SK-MEL-5 (cell line): ENCODE measurements at regions not wholly inside any gene's neighbourhood (a gene's known extent, or its start where the extent isn't known, plus 50 kb on each side); places are given as distances from the start of the nearest gene placed in this dataset.

Experiments
- DNase-seq: peaks from one replicate; pipeline ENCODE4 v3.0.0-alpha.2; 2016; ENCODE audit warnings: low read depth, low spot score
- in situ Hi-C: cut with HindIII; loops from 2 replicates; pipeline ENCODE4 v1.10.0; 2016; ENCODE audit warnings: low sequenced_read_pairs, high pct_unique_total_duplicates, low pct_unique_long_range_greater_than_20kb

- in situ Hi-C loops, result no loop called here
- DNase-seq, result no peak
These were observed 507.3 kb downstream of the ISL1 start for GRCh38 chr5:51890435-51891116.

- no peak for DNase-seq
- in situ Hi-C loops, result no loop called here
These were observed 509.4 kb downstream of the ISL1 start for GRCh38 chr5:51892680-51893079.

- DNase-seq, result no peak
- in situ Hi-C loops, result no loop called here
These were observed 512.6 kb downstream of the ISL1 start for GRCh38 chr5:51895834-51896233.

GRCh38 chr5:51902512-51902911, 519.3 kb downstream of the ISL1 start:
- in situ Hi-C loops, result no loop called here
- no peak for DNase-seq

- DNase-seq, result no peak
- in situ Hi-C loops, result no loop called here
These were observed 525.0 kb downstream of the ISL1 start for GRCh38 chr5:51908215-51908614.

DNA sequence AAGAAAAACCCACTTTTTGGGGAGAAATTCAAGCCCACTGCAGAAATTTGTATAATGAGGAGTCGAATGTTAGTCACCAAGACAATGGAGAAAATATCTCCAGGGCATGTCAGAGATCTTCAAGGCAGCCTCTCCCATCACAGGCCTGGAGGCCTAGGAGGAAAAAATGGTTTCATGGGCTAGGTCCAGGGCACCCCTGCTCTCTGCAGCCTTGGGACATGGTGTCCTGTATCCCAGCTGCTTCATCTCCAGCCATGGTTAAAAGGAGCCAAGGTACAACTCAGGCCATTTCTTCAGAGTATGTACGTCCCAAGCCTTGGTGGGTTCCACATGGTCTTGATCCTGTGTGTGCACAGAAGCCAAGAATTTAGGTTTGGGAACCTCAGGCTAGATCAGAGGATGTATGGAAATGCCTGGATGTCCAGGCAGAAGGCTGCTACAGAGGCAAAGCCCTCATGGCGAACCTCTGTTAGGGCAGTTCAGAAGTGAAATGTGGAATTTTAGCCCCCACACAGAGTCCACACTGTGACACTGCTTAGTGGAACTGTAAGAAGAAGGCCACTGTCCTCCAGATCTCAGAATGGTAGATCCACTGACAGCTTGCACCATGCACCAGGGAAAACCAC, 561.4 kb downstream of the ISL1 start:
- no peak for DNase-seq
- in situ Hi-C loops, result no loop called here

- in situ Hi-C loops, result no loop called here
- no peak for DNase-seq
These were observed 575.2 kb downstream of the ISL1 start for GRCh38 chr5:51958473-51958872.

- in situ Hi-C loops, result no loop called here
- peak; percentile 63 for DNase-seq
These were observed 577.4 kb downstream of the ISL1 start for GRCh38 chr5:51960617-51961121.

DNA sequence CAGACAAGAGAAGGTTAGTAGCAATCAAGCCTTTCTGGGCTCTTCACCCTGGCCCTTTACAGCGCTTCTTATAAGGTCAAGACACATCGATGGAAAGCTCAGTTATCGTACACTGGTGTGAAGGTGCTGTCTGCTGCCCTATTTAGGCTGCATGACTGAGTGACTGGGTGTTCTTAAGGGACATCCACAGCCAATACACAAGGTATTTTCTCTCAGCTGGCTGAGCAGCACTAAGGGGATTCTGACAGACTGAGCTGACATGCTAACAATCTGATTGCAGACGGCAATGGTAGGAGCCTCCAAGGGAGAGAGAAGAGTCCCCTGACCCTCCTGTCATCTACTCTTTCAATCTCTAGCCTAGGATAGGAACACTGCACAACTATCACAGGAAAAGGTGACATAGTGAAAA, 577.9 kb downstream of the ISL1 start:
- in situ Hi-C loops, result no loop called here
- DNase-seq, result no peak

DNA sequence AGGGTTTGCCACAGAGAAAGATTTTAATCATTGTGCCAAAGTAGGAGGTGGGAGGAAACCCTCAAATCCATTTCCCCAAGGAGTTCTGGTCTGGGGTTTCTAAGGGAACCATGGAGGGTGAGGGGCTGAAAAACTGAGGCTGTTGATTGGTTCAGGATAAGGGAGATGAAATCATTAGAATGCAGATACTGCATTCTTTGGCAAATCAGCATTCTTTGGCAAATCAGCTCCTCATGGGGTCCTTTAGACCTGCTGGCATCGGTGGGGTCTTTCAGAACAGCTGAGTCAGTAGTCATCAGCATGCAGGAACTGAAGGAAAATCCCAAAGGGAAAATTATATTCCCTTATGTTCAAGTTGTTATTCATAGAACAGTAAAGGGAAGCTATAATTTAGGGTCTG, 585.5 kb downstream of the ISL1 start:
- in situ Hi-C loops, result no loop called here
- no peak for DNase-seq

- in situ Hi-C loops, result no loop called here
- DNase-seq, result no peak
These were observed 591.6 kb downstream of the ISL1 start for GRCh38 chr5:51974834-51975233.

DNA sequence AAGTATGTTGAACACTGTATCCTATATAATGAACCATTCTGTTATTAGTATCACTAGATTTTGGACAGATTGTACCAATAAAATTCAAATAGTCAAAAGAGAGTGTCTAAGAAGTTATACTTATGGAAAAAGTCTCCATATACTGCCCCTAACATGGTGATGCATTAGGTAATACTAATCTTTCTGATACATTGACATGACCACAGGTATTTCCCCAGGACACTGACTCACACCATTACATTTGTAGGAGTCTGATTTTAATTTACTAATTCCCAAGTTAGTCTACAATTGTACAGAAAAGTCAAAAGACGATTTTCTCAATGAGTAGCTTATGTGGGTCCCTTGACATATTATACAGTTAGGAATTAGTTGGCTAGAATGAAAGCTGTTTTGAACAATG, 593.8 kb downstream of the ISL1 start:
- no peak for DNase-seq
- in situ Hi-C loops, result no loop called here

- in situ Hi-C loops, result no loop called here
- DNase-seq, result no peak
These were observed 599.9 kb downstream of the ISL1 start for GRCh38 chr5:51983161-51983560.

DNA sequence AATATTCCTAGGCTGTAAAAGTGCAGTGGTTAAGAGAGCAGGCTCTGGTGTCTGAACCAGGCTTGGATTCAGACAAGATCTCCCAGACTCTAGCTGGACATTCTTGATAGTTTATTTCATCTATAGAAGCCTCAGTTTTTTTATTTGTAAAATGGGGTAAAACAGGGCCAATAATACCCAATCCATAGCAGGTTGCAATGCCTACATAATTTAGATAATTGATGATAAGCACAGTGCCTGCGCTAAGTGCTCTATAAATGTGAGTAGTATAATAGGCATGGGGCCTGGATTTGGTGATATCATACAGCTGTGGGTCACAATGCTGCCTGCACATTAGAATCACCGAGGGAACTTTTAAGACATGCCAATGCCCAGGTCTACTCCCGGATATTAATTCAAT, 603.5 kb downstream of the ISL1 start:
- in situ Hi-C loops, result no loop called here
- DNase-seq, result no peak

DNA sequence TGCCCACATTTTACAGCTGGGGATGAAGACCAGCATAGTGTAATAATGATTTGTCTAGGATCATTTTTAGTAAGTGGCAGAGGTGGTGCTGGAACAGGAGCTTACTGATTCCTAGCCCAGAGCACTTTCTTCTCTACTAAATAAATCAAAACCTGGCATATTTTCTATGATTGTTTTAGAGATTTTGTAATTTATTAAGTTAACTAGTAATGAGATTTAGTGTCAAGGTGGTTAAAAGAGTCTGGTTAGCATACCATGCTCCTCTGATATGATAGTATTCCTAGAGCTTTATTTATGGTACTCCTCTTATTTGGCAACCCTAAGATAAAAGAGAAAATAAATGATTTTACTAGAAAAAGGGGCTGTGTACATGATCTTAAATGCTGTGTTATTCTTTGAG, 604.0 kb downstream of the ISL1 start:
- DNase-seq, result no peak
- in situ Hi-C loops, result no loop called here

GRCh38 chr5:51987669-51988209, 604.5 kb downstream of the ISL1 start:
- in situ Hi-C loops, result no loop called here
- DNase-seq, result no peak

- DNase-seq, result no peak
- in situ Hi-C loops, result no loop called here
These were observed 605.4 kb downstream of the ISL1 start for GRCh38 chr5:51988634-51989033.

- no peak for DNase-seq
- in situ Hi-C loops, result no loop called here
These were observed 607.0 kb downstream of the ISL1 start for GRCh38 chr5:51990241-51990640.

- in situ Hi-C loops, result no loop called here
- DNase-seq, result no peak
These were observed 607.5 kb downstream of the ISL1 start for GRCh38 chr5:51990661-51991180.
